ENCODE measurements at regions not wholly inside any gene's neighbourhood (a gene's known extent, or its start where the extent isn't known, plus 50 kb on each side); places are given as distances from the start of the nearest gene placed in this dataset.

GRCh38 chr7:45349090-45349489 lies 191.5 kb downstream of the RAMP3 start:
- DNase-seq (ENCODE audit: low read depth in 1 of 2, low spot score in 1 of 2) = no peak

GRCh38 chr7:45350896-45351295 lies 193.3 kb downstream of the RAMP3 start:
- DNase-seq (ENCODE audit: low read depth in 1 of 2, low spot score in 1 of 2) = no peak

GRCh38 chr7:45358287-45358686 lies 200.7 kb downstream of the RAMP3 start:
- no peak for DNase-seq (ENCODE audit: low read depth in 1 of 2, low spot score in 1 of 2)

- DNase-seq (ENCODE audit: low read depth in 1 of 2, low spot score in 1 of 2) = no peak
Observed at GRCh38 chr7:45359250-45359649, 201.7 kb downstream of the RAMP3 start.

- no peak for DNase-seq (ENCODE audit: low read depth in 1 of 2, low spot score in 1 of 2)
Observed at GRCh38 chr7:45359776-45360175, 202.2 kb downstream of the RAMP3 start.

GRCh38 chr7:45363669-45364068 lies 206.1 kb downstream of the RAMP3 start:
- DNase-seq (ENCODE audit: low read depth in 1 of 2, low spot score in 1 of 2) = no peak

- DNase-seq (ENCODE audit: low read depth in 1 of 2, low spot score in 1 of 2) = no peak
Observed at GRCh38 chr7:45365341-45365740, 207.8 kb downstream of the RAMP3 start.

- no peak for DNase-seq (ENCODE audit: low read depth in 1 of 2, low spot score in 1 of 2)
Observed at GRCh38 chr7:45366475-45366874, 207.7 kb upstream of the ADCY1 start.

GRCh38 chr7:45367026-45367425 lies 207.1 kb upstream of the ADCY1 start:
- no peak for DNase-seq (ENCODE audit: low read depth in 1 of 2, low spot score in 1 of 2)

- DNase-seq (ENCODE audit: low read depth in 1 of 2, low spot score in 1 of 2) = no peak
Observed at GRCh38 chr7:45368129-45368807, 205.9 kb upstream of the ADCY1 start.

GRCh38 chr7:45384499-45384898 lies 189.7 kb upstream of the ADCY1 start:
- no peak for DNase-seq (ENCODE audit: low read depth in 1 of 2, low spot score in 1 of 2)

GRCh38 chr7:45387837-45388236 lies 186.3 kb upstream of the ADCY1 start:
- DNase-seq (ENCODE audit: low read depth in 1 of 2, low spot score in 1 of 2) = no peak

GRCh38 chr7:45389073-45389872 lies 184.9 kb upstream of the ADCY1 start:
- no peak for DNase-seq (ENCODE audit: low read depth in 1 of 2, low spot score in 1 of 2)

GRCh38 chr7:45390180-45390579 lies 184.0 kb upstream of the ADCY1 start:
- DNase-seq (ENCODE audit: low read depth in 1 of 2, low spot score in 1 of 2) = no peak

- no peak for DNase-seq (ENCODE audit: low read depth in 1 of 2, low spot score in 1 of 2)
Observed at GRCh38 chr7:45390731-45391130, 183.4 kb upstream of the ADCY1 start.

GRCh38 chr7:45391618-45392451 lies 182.3 kb upstream of the ADCY1 start:
- no peak for DNase-seq (ENCODE audit: low read depth in 1 of 2, low spot score in 1 of 2)

GRCh38 chr7:45394117-45394708 lies 180.0 kb upstream of the ADCY1 start:
- DNase-seq (ENCODE audit: low read depth in 1 of 2, low spot score in 1 of 2) = no peak

GRCh38 chr7:45399069-45399468 lies 175.1 kb upstream of the ADCY1 start:
- no peak for DNase-seq (ENCODE audit: low read depth in 1 of 2, low spot score in 1 of 2)

GRCh38 chr7:45400680-45401079 lies 173.5 kb upstream of the ADCY1 start:
- no peak for DNase-seq (ENCODE audit: low read depth in 1 of 2, low spot score in 1 of 2)

- no peak for DNase-seq (ENCODE audit: low read depth in 1 of 2, low spot score in 1 of 2)
Observed at GRCh38 chr7:45401155-45401554, 173.0 kb upstream of the ADCY1 start.

- no peak for DNase-seq (ENCODE audit: low read depth in 1 of 2, low spot score in 1 of 2)
Observed at GRCh38 chr7:45401851-45402250, 172.3 kb upstream of the ADCY1 start.

Measured in activated CD4-positive, alpha-beta T cell treated with anti-CD3 and anti-CD28 coated beads, Interleukin-2, amount 50 U/mL, for 24 hours (primary cell).